ENCODE measurements at regions not wholly inside any gene's neighbourhood (a gene's known extent, or its start where the extent isn't known, plus 50 kb on each side); places are given as distances from the start of the nearest gene placed in this dataset.

DNA sequence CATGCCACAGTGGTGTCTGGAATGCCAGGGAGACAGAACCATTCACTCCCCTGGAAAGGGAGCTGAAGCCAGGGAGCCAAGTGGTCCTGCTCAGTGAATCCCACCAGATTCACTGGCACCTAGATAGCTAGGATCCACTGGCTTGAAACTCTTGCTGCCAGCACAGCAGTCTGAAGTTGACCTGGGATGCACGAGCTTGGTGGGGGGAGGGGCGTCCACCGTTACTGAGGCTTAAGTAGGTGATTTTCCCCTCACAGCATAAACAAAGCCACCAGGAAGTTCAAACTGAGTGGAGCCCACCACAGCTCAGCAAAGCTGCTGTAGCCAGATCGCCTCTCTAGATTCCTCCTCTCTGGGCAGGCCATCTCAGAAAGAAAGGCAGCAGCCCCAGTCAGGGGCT lies 413.3 kb downstream of the PRDM5 start:
- no peak for DNase-seq
- H3K4me3 Mint-ChIP-seq, result no peak overlapping the region
- no peaks in the 10 kb centered on the region for H3K4me1 Mint-ChIP-seq
- ChIA-PET CTCF (no interaction called here), POLR2A (no interaction called here)
- H3K27me3 Mint-ChIP-seq, result no peaks in the 10 kb centered on the region
- H3K36me3 Mint-ChIP-seq (ENCODE audit: low read depth), result no peaks in the 10 kb centered on the region
- no peak overlapping the region for H3K27ac Mint-ChIP-seq
- H3K9me3 Mint-ChIP-seq, result no peaks in the 10 kb centered on the region

DNA sequence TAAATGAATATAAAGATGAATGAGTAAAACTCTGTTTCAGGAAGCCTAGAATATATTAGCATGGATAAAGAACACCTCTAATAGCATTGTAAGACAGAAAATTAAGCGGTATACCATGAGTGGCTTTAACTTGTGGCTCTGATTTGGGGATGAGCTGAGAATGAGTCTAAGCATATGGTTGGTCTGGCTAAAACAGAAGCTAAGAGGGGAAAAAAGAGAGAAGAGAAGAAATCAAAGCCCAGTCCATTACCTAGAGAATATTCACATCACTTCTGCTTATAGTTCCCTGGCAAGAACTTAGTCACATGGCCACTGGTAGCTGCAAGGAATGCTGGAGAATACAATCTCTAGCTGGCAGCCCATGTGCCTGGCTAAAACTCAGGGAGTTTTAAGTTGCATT lies 414.5 kb downstream of the PRDM5 start:
- no peaks in the 10 kb centered on the region for H3K36me3 Mint-ChIP-seq (ENCODE audit: low read depth)
- H3K9me3 Mint-ChIP-seq, result no peaks in the 10 kb centered on the region
- H3K4me1 Mint-ChIP-seq, result no peaks in the 10 kb centered on the region

DNA sequence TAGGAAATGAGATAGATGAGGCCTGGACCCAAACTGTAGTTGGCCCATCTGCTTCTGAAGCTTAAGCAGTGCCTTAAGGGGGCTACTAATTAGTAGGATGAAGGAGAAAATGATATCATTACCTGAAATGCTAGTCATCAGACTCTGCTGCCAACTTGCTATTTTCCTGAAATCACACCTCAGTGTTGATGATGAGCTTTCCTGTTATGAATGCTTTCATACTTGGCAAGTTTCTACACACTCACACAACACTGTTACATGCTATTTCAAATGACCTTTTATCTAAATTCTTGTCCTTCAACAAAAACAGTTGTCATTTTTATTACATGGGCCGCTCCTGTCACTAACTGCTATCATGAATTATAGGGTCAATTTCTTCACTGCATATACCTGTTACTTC lies 416.0 kb downstream of the PRDM5 start:
- Mint-ChIP-seq H3K36me3 (ENCODE audit: low read depth) (no peaks in the 10 kb centered on the region), H3K27me3 (no peaks in the 10 kb centered on the region), H3K27ac (no peak overlapping the region), H3K4me3 (no peak overlapping the region), H3K9me3 (no peaks in the 10 kb centered on the region), H3K4me1 (no peaks in the 10 kb centered on the region)
- DNase-seq, result no peak
- CTCF ChIA-PET, result no interaction called here
- POLR2A ChIA-PET, result no interaction called here

More for the DNA sequence above, 414.5 kb downstream of the PRDM5 start:
- no peak for DNase-seq
- no peak overlapping the region for H3K4me3 Mint-ChIP-seq
- H3K27ac Mint-ChIP-seq, result no peak overlapping the region
- ChIA-PET CTCF (no interaction called here), POLR2A (no interaction called here)
- H3K27me3 Mint-ChIP-seq, result no peaks in the 10 kb centered on the region

DNA sequence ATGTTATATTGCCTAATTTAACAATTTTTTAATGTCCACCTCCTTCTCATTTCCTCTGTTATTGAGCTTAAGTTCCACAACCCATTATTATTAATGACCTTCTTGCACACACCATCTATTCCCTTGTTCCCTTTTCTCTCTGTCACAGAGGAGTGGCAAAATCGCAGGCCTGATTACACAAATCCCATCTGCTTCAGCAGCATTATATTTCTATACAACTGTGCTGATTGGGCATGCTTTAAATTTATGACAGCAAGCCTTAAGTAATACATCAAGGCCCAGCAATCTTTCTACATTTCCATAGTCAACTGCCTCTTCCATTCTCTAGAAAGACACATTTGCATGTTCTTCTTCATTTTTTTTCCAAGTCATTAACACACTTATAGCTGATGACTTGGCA lies 423.8 kb downstream of the PRDM5 start:
- Mint-ChIP-seq H3K4me3 (no peak overlapping the region), H3K4me1 (no peaks in the 10 kb centered on the region)
- CTCF ChIA-PET, result no interaction called here

DNA sequence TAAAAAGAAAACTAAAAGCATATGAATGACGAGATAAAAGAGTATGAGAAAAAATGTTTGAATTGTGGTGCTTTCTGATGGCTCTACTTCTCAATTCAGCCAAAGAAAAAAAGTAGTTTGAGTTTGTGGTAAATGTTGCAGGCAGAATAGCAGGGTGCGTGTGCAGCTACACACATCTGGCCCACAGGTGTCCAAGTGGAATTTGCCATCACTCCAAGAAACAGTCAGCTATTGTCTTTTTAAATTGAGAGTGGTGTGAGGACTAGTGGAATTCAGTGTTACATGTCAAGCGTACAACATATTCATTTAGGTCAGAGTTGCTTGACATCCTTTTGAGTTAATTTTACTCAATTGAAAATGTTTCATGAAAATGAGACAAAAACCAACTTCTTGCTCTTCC lies 424.8 kb upstream of the MAD2L1 start:
- Mint-ChIP-seq H3K27me3 (no peaks in the 10 kb centered on the region), H3K36me3 (ENCODE audit: low read depth) (no peaks in the 10 kb centered on the region), H3K9me3 (peaks cover 4% of the 10 kb centered on the region)

More for the DNA sequence above, 423.8 kb downstream of the PRDM5 start:
- POLR2A ChIA-PET, result no interaction called here
- no peaks in the 10 kb centered on the region for H3K36me3 Mint-ChIP-seq (ENCODE audit: low read depth)
- DNase-seq, result no peak
- H3K27ac Mint-ChIP-seq, result no peak overlapping the region
- H3K27me3 Mint-ChIP-seq, result no peaks in the 10 kb centered on the region
- H3K9me3 Mint-ChIP-seq, result peaks cover 3% of the 10 kb centered on the region

DNA sequence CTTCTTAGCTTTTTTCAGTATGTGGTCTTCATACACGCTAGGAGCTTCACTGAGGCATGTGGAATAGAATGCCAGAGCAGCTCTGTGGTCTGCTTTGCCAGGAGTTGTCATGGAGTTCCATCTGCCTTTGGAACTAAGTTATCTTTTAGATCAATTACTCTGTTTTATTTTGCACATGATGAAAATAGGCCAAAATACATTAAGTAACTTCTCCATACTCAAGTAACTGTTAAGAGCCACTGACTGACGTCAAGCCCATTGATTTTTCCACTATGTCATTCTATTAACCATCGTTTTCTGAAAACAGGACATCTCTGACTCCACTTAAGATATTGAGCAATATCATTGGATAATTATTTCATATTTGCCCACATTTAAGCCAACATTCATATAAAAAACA lies 415.1 kb upstream of the MAD2L1 start:
- Mint-ChIP-seq H3K36me3 (ENCODE audit: low read depth) (no peaks in the 10 kb centered on the region), H3K4me3 (no peak overlapping the region), H3K9me3 (no peaks in the 10 kb centered on the region), H3K4me1 (no peaks in the 10 kb centered on the region), H3K27me3 (no peaks in the 10 kb centered on the region), H3K27ac (no peak overlapping the region)
- ChIA-PET POLR2A (no interaction called here), CTCF (interaction anchor here (0.6 kb wide), 1 partner anchor 1805 kb away, joined by 3 read pairs; no protein-coding TSS in a partner anchor)
- no peak for DNase-seq

More for the DNA sequence above, 424.8 kb upstream of the MAD2L1 start:
- ChIA-PET POLR2A (no interaction called here), CTCF (no interaction called here)
- H3K4me1 Mint-ChIP-seq, result no peaks in the 10 kb centered on the region
- H3K27ac Mint-ChIP-seq, result no peak overlapping the region
- H3K4me3 Mint-ChIP-seq, result no peak overlapping the region
- DNase-seq, result no peak

DNA sequence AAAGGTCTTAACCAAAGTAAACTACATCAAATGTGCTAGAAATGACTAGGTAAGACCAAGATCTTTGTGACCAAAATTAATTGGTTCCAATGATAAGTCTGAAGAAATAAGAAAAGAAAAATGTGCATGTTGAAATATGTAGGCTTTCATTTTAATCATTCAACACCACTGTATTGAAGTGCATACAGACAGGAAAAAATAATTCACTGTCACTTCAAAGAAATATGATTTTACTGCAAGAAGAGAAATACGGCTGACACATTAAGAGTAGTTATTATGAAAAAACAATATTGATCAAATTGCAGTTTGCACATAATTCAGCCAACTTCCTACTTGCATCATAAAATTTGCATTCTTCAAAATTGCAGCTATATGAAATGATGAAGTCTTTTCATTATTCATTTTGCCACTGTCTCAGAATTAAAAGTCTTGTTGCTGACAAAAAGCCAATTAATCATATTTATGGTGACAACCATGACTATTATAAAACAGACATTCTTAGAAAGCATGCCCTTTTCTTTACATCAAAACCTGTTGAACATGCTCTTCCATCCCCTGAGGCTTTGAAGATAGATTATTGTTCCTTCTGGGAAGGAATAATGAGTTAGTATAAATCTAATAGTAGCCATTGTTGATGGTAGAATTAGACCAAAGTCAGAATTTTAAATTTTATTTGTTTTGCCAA lies 405.9 kb upstream of the MAD2L1 start:
- POLR2A ChIA-PET, result no interaction called here
- H3K36me3 Mint-ChIP-seq (ENCODE audit: low read depth), result no peaks in the 10 kb centered on the region

DNA sequence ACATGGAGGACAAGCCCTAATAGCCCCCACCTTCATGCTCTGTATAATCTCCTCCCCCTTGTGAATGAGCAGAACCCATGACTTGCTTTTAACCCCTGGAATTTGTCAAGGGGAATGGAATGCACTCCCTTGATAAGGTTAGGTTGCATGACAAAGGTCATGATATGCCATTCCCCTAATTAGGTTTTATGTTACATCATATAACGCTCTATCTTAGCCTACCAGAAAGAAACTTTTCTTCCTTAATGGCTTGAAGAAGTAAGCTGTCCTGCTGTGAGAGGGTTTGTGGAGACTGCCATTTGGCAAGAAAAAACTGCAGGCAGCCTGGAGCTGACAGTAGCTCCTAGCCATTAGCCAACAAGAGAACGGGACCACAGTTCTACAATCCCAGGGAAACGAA lies 399.8 kb upstream of the MAD2L1 start:
- Mint-ChIP-seq H3K4me3 (no peak overlapping the region), H3K4me1 (no peaks in the 10 kb centered on the region), H3K9me3 (no peaks in the 10 kb centered on the region), H3K36me3 (ENCODE audit: low read depth) (no peaks in the 10 kb centered on the region), H3K27ac (no peak overlapping the region), H3K27me3 (peaks cover 2% of the 10 kb centered on the region)
- DNase-seq, result no peak
- ChIA-PET CTCF (no interaction called here), POLR2A (no interaction called here)

More for the DNA sequence above, 405.9 kb upstream of the MAD2L1 start:
- no peak overlapping the region for H3K4me3 Mint-ChIP-seq
- no peaks in the 10 kb centered on the region for H3K4me1 Mint-ChIP-seq
- H3K27ac Mint-ChIP-seq, result no peak overlapping the region
- H3K9me3 Mint-ChIP-seq, result no peaks in the 10 kb centered on the region
- no peak for DNase-seq
- CTCF ChIA-PET, result no interaction called here
- peaks cover 2% of the 10 kb centered on the region for H3K27me3 Mint-ChIP-seq

DNA sequence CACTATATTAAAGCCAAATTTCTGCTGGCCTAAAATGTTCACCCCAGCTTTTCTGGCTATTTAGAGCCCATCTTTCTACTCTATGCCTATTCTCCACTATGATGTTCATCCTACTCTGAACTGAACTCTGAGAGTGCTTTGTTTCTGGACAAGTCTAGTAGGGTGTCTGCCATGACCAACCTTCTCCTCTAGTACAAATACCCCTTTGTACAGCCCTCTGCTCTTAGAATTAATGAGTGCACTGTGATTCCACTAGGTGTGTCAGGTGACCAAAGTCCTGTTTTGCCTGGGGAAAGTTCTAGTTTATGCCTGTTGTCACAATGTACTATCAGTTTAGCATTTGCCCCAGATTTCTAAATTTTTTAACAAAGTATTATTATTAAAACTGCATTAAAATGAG lies 388.1 kb upstream of the MAD2L1 start:
- Mint-ChIP-seq H3K4me3 (no peak overlapping the region), H3K4me1 (no peaks in the 10 kb centered on the region), H3K27me3 (peaks cover 2% of the 10 kb centered on the region), H3K27ac (no peak overlapping the region), H3K36me3 (ENCODE audit: low read depth) (no peaks in the 10 kb centered on the region), H3K9me3 (no peaks in the 10 kb centered on the region)
- ChIA-PET CTCF (no interaction called here), POLR2A (no interaction called here)
- no peak for DNase-seq

DNA sequence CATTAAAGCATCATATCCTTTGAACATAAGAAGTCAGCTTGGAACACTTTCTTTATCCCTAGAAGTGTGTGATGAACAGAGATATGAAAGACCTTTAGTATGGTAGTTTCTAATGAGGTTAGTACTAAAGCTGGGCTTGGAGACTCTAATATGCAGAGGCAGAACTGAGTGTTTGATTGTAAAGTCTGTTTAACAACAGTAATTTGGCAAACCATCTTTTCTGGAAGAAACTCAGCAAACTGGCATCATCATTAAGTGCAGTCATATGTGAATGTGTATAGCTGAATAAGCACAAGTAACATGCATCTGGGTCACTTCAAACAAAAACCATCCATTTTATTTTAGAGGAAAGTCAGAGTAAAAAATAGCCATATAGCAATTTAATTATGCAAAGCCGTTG lies 385.9 kb upstream of the MAD2L1 start:
- DNase-seq, result no peak
- ChIA-PET POLR2A (no interaction called here), CTCF (no interaction called here)
- H3K4me1 Mint-ChIP-seq, result no peaks in the 10 kb centered on the region
- H3K27me3 Mint-ChIP-seq, result peaks cover 2% of the 10 kb centered on the region
- no peak overlapping the region for H3K4me3 Mint-ChIP-seq
- no peak overlapping the region for H3K27ac Mint-ChIP-seq
- H3K36me3 Mint-ChIP-seq (ENCODE audit: low read depth), result no peaks in the 10 kb centered on the region
- no peaks in the 10 kb centered on the region for H3K9me3 Mint-ChIP-seq

DNA sequence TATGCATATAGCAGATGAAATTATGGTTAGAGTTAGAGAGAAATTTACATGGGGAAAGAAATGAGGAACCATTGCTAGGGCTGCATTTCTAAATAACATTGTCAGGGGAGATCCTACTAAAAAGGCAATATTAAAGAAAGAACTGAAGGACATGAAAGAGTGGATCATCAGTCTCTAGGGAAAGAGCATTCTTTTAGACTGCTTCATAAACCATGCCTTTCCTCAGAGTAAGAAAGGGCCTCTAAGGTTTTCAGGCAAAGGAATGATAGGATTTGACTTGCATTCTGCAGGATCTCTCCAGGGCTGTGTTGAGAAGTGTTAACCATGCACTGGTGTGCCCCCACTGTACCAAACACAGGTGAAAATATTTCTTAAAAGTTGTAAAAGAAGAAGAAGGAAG lies 385.4 kb upstream of the MAD2L1 start:
- CTCF ChIA-PET, result no interaction called here
- no peak overlapping the region for H3K27ac Mint-ChIP-seq
- POLR2A ChIA-PET, result no interaction called here
- DNase-seq, result no peak
- peaks cover 2% of the 10 kb centered on the region for H3K27me3 Mint-ChIP-seq
- no peaks in the 10 kb centered on the region for H3K9me3 Mint-ChIP-seq
- no peaks in the 10 kb centered on the region for H3K4me1 Mint-ChIP-seq
- H3K4me3 Mint-ChIP-seq, result no peak overlapping the region
- no peaks in the 10 kb centered on the region for H3K36me3 Mint-ChIP-seq (ENCODE audit: low read depth)

DNA sequence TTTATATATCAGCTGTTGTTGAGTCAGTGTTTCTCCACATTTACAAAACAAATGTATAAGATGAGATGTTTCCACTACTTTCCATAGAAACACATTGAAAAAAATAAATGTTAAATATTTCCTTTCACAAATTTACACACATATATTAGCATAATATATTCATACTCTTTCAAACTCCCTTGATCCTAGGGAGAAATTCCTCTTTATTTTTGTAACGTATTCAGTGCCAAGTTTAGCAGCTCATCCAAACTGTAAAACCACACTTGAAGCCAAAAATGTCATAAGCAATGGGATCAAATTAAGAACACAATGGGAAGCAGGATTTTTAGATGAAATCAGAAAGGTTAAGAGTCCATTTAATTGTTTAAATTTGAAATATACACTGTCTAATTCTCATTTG lies 381.1 kb upstream of the MAD2L1 start:
- DNase-seq, result no peak
- Mint-ChIP-seq H3K27me3 (peaks cover 2% of the 10 kb centered on the region), H3K4me3 (no peak overlapping the region), H3K27ac (no peak overlapping the region), H3K4me1 (peaks cover 2% of the 10 kb centered on the region), H3K9me3 (no peaks in the 10 kb centered on the region), H3K36me3 (ENCODE audit: low read depth) (no peaks in the 10 kb centered on the region)
- ChIA-PET POLR2A (no interaction called here), CTCF (no interaction called here)

DNA sequence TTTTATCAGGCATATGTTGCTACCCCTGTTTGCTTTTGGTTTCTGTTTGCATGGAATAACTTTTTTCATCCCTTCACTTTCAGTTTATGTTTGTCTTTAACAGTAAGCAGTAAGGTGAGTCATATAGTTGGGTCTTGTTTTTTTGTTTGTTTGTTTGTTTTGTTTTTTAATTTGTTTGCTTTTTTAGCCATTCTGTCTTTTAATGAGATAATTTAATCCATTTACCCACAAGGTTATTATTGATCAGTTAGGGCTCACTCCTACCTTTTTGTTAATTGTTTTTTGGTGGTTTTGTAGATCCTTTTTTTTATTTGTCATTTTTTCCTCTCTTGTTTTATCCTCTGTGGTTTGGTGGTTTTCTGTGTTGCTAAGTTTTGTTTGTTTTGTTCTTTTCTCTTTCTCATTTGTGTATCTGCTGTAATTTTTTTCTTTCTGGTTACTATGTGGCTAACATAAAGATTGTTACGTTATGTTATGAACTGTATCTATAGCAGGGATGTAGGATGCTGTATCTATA lies 379.5 kb upstream of the MAD2L1 start:
- Mint-ChIP-seq H3K4me1 (peaks cover 2% of the 10 kb centered on the region), H3K27ac (no peak overlapping the region)

DNA sequence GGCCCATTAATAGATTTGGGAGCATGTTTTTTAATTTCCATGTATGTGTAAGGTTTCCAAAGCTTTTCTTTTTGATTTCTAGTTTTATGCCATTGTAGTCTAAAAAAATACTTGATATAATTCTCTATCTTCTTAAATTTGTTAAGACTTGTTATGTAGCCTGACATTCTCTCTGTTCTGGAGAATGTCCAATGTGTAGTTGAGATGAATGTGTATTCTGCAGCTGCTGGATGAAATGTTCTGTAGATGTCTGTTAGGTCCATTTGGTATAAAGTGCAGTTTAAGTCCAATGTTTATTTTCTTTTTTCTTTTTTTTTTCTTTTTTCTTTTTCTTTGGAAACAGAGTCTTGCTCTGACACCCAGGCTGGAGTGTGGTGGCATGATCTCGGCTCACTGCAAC lies 378.5 kb upstream of the MAD2L1 start:
- POLR2A ChIA-PET, result no interaction called here

More for the DNA sequence above, 379.5 kb upstream of the MAD2L1 start:
- H3K36me3 Mint-ChIP-seq (ENCODE audit: low read depth), result no peaks in the 10 kb centered on the region
- H3K9me3 Mint-ChIP-seq, result no peaks in the 10 kb centered on the region
- H3K4me3 Mint-ChIP-seq, result no peak overlapping the region
- H3K27me3 Mint-ChIP-seq, result peaks cover 7% of the 10 kb centered on the region
- no peak for DNase-seq
- ChIA-PET POLR2A (no interaction called here), CTCF (no interaction called here)

More for the DNA sequence above, 378.5 kb upstream of the MAD2L1 start:
- H3K36me3 Mint-ChIP-seq (ENCODE audit: low read depth), result no peaks in the 10 kb centered on the region
- DNase-seq, result no peak
- no peak overlapping the region for H3K4me3 Mint-ChIP-seq
- peaks cover 2% of the 10 kb centered on the region for H3K4me1 Mint-ChIP-seq
- H3K9me3 Mint-ChIP-seq, result no peaks in the 10 kb centered on the region
- no peak overlapping the region for H3K27ac Mint-ChIP-seq
- peaks cover 11% of the 10 kb centered on the region for H3K27me3 Mint-ChIP-seq
- CTCF ChIA-PET, result no interaction called here
